Naive thymus-derived CD8-positive, alpha-beta T cell (primary cell): ENCODE measurements at regions not wholly inside any gene's neighbourhood (a gene's known extent, or its start where the extent isn't known, plus 50 kb on each side); places are given as distances from the start of the nearest gene placed in this dataset.

Source experiments
- ATAC-seq, 2 donors: fragments of 150-1000 bp; cut with Tn5 transposase in 1 of 2; sonication (Bioruptor Pico), chemical (Tn5 transposase) in 1 of 2; 1 replicate in 1 of 2; 2 replicates in 1 of 2; pipeline ENCODE4 v1.10.0; 2021; ENCODE audit warnings: mild to moderate bottlenecking in 2 of 2, moderate library complexity in 2 of 2
- POLR2A ChIA-PET: fragments of 350-600 bp; sonication (Branson Sonifier 250); formaldehyde crosslinking; loops from one replicate; lab custom pipeline; 2021; ENCODE audit warnings: antibody characterized with exemption; lab: Charles Lee
- DNase-seq, 10 donors: peaks; one replicate each; pipeline versions ENCODE4 v3.0.0 to v3.0.0-alpha.2; 2020 to 2022
- H3K27ac Mint-ChIP-seq, 10 donors: one replicate each; pipeline ENCODE4 v1.8.0; 2020 to 2022; ENCODE audit warnings: mild to moderate bottlenecking in 10 of 10, mixed read lengths in 10 of 10, moderate library complexity in 4 of 10, inconsistent platforms in 1 of 10
- H3K27me3 Mint-ChIP-seq, 5 donors: one replicate each; pipeline ENCODE4 v1.8.0; 2021 to 2022; ENCODE audit warnings: mixed read lengths in 5 of 5
- H3K36me3 Mint-ChIP-seq, 3 donors: one replicate each; pipeline ENCODE4 v1.8.0; 2020 to 2022; ENCODE audit warnings: mixed read lengths in 3 of 3, mild to moderate bottlenecking in 2 of 3, inconsistent platforms in 1 of 3
- H3K4me1 Mint-ChIP-seq, 4 donors: one replicate each; pipeline ENCODE4 v1.8.0; 2021 to 2022; ENCODE audit warnings: mixed read lengths in 4 of 4
- H3K4me3 Mint-ChIP-seq, 10 donors: one replicate each; pipeline ENCODE4 v1.8.0; 2020 to 2022; ENCODE audit warnings: mild to moderate bottlenecking in 10 of 10, mixed read lengths in 10 of 10, moderate library complexity in 6 of 10, inconsistent platforms in 1 of 10
- H3K9me3 Mint-ChIP-seq, 9 donors: one replicate each; pipeline ENCODE4 v1.8.0; 2020 to 2022; ENCODE audit warnings: mixed read lengths in 9 of 9, mild to moderate bottlenecking in 3 of 9, inconsistent platforms in 1 of 9, moderate library complexity in 1 of 9

DNA sequence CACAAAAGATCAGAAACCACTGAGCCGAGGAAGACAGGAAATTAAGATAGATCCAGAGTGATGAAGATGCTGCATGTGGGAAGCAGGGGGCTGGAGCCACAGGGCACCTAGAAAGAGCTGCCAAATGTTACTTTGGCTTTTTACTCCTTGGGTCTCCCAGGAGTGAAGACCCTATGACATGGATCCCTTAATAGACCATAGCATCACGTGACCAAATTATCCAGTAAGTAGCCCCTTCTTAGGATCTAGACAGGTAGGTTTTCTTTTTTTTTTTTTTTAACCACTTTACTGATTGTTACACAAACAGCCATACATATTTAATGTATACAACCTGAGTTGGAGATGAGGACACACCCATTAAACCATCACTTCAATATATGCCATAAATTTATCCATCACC is 183.9 kb upstream of the SOX21 start:
- ATAC-seq, result no peak

DNA sequence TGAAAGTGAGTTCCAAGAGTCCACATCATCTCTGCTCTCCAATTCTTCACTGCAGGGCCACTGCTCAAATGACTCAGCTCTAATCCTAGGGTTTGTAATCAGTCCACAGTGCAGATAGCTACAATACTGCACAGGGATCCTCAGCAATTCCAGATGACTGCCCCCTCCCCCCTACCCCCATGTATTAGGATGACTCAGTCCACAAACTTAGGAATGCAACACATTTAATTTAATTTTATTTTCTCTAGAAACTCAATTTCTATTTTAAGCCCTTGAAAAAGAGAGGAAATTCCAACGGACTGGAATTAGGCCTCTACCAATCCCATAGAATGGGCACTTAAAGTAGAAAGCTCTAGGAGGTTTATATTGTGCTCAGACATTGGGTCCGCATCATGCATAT is 173.8 kb upstream of the SOX21 start:
- POLR2A ChIA-PET, result no interaction called here
- ATAC-seq, result no peak
- H3K27me3 Mint-ChIP-seq, result peaks cover 0 to 5% (median 2%) of the 10 kb centered on the region in 5 donors
- DNase-seq, result no peak
- no peaks in the 10 kb centered on the region for H3K9me3 Mint-ChIP-seq
- no peak overlapping the region for H3K27ac Mint-ChIP-seq
- H3K36me3 Mint-ChIP-seq, result no peaks in the 10 kb centered on the region
- H3K4me3 Mint-ChIP-seq, result no peak overlapping the region
- no peaks in the 10 kb centered on the region for H3K4me1 Mint-ChIP-seq

More for the DNA sequence above, 183.9 kb upstream of the SOX21 start:
- POLR2A ChIA-PET, result no interaction called here
- H3K27me3 Mint-ChIP-seq, result peaks cover 0 to 4% (median 0%) of the 10 kb centered on the region in 5 donors
- no peak overlapping the region for H3K4me3 Mint-ChIP-seq
- no peaks in the 10 kb centered on the region for H3K4me1 Mint-ChIP-seq
- no peak overlapping the region for H3K27ac Mint-ChIP-seq
- no peak for DNase-seq
- H3K36me3 Mint-ChIP-seq, result no peaks in the 10 kb centered on the region
- H3K9me3 Mint-ChIP-seq, result no peaks in the 10 kb centered on the region

DNA sequence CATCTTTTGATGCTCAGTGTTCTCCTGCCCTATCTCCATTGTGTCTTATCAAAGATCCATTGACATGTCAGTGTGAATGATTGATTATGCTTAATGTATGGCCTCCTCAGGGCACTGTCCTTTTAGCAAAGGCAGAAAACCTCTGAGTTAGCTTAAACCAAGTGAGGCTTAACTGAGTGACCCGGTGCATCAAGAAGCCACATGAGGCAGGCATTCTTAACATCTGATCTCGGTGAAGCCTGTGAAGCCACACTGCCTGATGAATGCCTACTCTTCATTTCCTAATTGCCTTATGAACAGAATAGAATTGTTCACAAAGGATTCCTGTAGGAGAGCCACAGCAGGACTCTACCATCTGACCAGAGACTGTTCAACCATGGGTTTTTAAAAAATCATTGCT is 168.1 kb upstream of the SOX21 start:
- no peak overlapping the region for H3K4me3 Mint-ChIP-seq
- no peak for ATAC-seq
- H3K4me1 Mint-ChIP-seq, result no peaks in the 10 kb centered on the region
- H3K27ac Mint-ChIP-seq, result no peak overlapping the region
- H3K9me3 Mint-ChIP-seq, result peaks cover 0 to 5% (median 3%) of the 10 kb centered on the region in 9 donors
- peaks cover 0 to 4% (median 1%) of the 10 kb centered on the region in 5 donors for H3K27me3 Mint-ChIP-seq
- no peaks in the 10 kb centered on the region for H3K36me3 Mint-ChIP-seq
- no peak for DNase-seq
- POLR2A ChIA-PET, result no interaction called here

DNA sequence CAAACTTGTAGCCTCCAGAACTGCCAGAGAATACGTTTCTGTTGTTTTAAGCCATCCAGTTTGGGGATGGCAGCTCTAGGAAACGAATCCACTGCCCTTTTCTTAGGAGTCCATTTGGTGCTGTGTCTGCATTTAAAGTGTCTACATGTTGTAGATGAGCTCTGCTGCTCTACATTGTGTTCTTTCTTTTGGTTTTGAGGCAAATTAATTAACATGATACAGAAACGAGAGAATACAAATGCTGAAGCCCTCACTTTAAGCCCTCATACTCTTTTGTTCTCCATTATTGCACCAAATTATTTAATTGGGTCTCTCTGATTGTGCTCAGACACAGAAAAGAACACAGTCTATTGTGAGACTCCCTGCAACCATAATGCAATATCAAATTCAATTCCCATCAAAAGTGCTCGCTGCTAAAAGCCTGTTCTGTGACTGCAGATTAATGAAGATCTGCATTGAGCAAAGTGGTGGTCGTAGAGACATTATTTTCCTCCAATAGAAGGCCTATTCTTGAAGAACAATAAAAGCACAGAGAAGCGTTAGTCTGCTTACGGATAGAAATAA is 166.3 kb upstream of the SOX21 start:
- Mint-ChIP-seq H3K4me1 (no peaks in the 10 kb centered on the region), H3K27ac (no peak overlapping the region), H3K27me3 (peaks cover 0 to 6% (median 0%) of the 10 kb centered on the region in 5 donors), H3K36me3 (no peaks in the 10 kb centered on the region), H3K9me3 (peaks cover 0 to 8% (median 3%) of the 10 kb centered on the region in 9 donors), H3K4me3 (no peak overlapping the region)
- ATAC-seq (no peak), DNase-seq (no peak)
- POLR2A ChIA-PET, result no interaction called here

GRCh38 chr13:94864474-94864873 is 152.1 kb upstream of the SOX21 start:
- DNase-seq (no peak), ATAC-seq (no peak)
- Mint-ChIP-seq H3K36me3 (no peaks in the 10 kb centered on the region), H3K9me3 (peaks cover 0 to under 1% (median 0%) of the 10 kb centered on the region in 9 donors), H3K4me3 (no peak overlapping the region), H3K27ac (peak overlapping the region in 1 of 10 donors; percentile 15), H3K27me3 (peaks cover 0 to 4% (median 2%) of the 10 kb centered on the region in 5 donors), H3K4me1 (peaks cover 3 to 16% (median 13%) of the 10 kb centered on the region in 4 donors)
- POLR2A ChIA-PET, result no interaction called here

GRCh38 chr13:94860981-94861407 is 148.6 kb upstream of the SOX21 start:
- peak overlapping the region; percentile 45 to 93 (median 86) for H3K27ac Mint-ChIP-seq
- H3K36me3 Mint-ChIP-seq, result no peaks in the 10 kb centered on the region
- peak overlapping the region; percentile 79 to 96 (median 90) for H3K4me3 Mint-ChIP-seq
- POLR2A ChIA-PET, result no interaction called here
- ATAC-seq (peak in 1 of 2 donors; percentile 51), DNase-seq (peak in 3 of 10 donors; percentile 12 to 24 (median 18))
- H3K4me1 Mint-ChIP-seq, result peaks cover 3 to 16% (median 13%) of the 10 kb centered on the region in 4 donors
- H3K27me3 Mint-ChIP-seq, result peaks cover 0 to 12% (median 3%) of the 10 kb centered on the region in 5 donors
- H3K9me3 Mint-ChIP-seq, result no peaks in the 10 kb centered on the region

GRCh38 chr13:94859811-94860210 is 147.5 kb upstream of the SOX21 start:
- no peaks in the 10 kb centered on the region for H3K36me3 Mint-ChIP-seq
- no peaks in the 10 kb centered on the region for H3K9me3 Mint-ChIP-seq
- ATAC-seq (no peak), DNase-seq (no peak)
- peaks cover 0 to 12% (median 3%) of the 10 kb centered on the region in 5 donors for H3K27me3 Mint-ChIP-seq
- POLR2A ChIA-PET, result no interaction called here
- peak overlapping the region in 1 of 10 donors; percentile 26 for H3K27ac Mint-ChIP-seq
- peak overlapping the region in 5 of 10 donors; percentile 45 to 93 (median 79) for H3K4me3 Mint-ChIP-seq
- peaks cover 3 to 16% (median 13%) of the 10 kb centered on the region in 4 donors for H3K4me1 Mint-ChIP-seq

DNA sequence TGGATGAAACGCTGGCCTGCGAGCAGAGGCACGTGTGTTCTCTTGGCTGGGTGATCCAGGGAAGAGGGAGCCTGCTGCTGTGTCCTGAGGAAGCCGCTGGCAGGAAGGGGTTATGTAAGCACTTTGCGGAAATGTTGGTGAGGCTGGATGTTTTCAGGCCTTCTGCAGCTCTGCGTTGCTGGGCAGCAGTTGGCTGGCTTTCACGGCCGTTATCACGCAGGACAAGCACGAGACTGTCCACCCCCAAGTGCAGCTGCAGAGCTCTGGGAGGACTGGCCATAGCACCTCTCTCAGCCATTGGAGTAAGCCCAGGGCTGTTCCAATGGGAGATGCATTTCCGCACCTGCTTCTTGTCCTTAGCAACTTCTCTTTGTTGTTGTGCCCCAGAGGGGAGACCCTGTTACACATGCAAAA is 146.9 kb upstream of the SOX21 start:
- Mint-ChIP-seq H3K4me1 (peaks cover 3 to 16% (median 13%) of the 10 kb centered on the region in 4 donors), H3K36me3 (no peaks in the 10 kb centered on the region), H3K27ac (no peak overlapping the region), H3K9me3 (no peaks in the 10 kb centered on the region), H3K27me3 (peaks cover 0 to 12% (median 3%) of the 10 kb centered on the region in 5 donors), H3K4me3 (peak overlapping the region in 1 of 10 donors; percentile 18)
- ATAC-seq (no peak), DNase-seq (no peak)
- POLR2A ChIA-PET, result no interaction called here

DNA sequence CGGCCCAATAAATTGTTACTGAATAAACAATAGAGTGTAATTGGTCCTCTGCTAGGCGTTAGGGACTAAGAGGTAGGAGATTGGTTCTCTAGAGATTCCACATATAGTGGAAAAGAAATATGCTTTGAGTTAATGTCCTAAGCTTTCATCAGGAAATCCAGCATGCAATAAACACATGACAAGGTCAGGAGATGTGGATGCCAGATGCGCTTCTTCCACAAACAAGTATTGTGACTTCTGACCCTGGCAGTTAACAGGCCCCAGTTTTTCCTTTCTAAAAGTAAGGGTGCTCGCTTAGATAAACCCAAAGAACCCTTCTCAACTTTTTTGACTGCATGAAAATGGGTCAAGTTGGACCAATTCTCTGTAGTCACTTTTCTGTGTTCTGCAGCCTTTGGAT is 146.5 kb upstream of the SOX21 start:
- no peak for ATAC-seq

DNA sequence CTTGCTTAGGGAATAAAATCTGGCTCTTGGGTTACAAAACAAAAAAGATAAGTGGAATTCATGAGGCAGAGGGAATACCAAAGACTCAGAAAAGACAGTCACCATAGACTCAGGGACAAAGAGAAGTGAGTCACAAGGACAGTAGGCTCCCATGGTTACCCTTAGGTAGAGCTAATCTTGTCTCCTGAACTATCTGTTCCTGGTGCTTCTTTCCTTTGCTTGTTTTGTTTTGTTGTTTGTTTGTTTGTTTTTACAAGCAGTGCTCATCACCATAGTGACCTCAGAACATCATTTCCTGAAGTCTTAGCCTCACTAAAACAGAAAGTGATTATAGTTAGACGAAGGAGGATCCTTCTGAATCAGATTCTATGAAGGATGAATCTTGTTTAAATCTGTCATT is 142.3 kb upstream of the SOX21 start:
- H3K9me3 Mint-ChIP-seq, result peaks cover 0 to 9% (median 0%) of the 10 kb centered on the region in 9 donors
- ATAC-seq (no peak), DNase-seq (no peak)
- POLR2A ChIA-PET, result no interaction called here
- H3K27me3 Mint-ChIP-seq, result peaks cover 3 to 12% (median 7%) of the 10 kb centered on the region in 5 donors
- H3K4me1 Mint-ChIP-seq, result no peaks in the 10 kb centered on the region
- H3K4me3 Mint-ChIP-seq, result no peak overlapping the region
- no peak overlapping the region for H3K27ac Mint-ChIP-seq
- H3K36me3 Mint-ChIP-seq, result peaks cover 0 to 4% (median 0%) of the 10 kb centered on the region in 3 donors

More for the DNA sequence above, 146.5 kb upstream of the SOX21 start:
- Mint-ChIP-seq H3K36me3 (no peaks in the 10 kb centered on the region), H3K27ac (no peak overlapping the region), H3K4me3 (no peak overlapping the region), H3K27me3 (peaks cover 0 to 12% (median 3%) of the 10 kb centered on the region in 5 donors), H3K4me1 (peaks cover 3 to 16% (median 13%) of the 10 kb centered on the region in 4 donors), H3K9me3 (no peaks in the 10 kb centered on the region)
- DNase-seq, result no peak
- POLR2A ChIA-PET, result no interaction called here

- Mint-ChIP-seq H3K4me3 (no peak overlapping the region), H3K9me3 (peaks cover 0 to 9% (median 0%) of the 10 kb centered on the region in 9 donors), H3K36me3 (peaks cover 0 to 4% (median 0%) of the 10 kb centered on the region in 3 donors), H3K27ac (no peak overlapping the region), H3K4me1 (no peaks in the 10 kb centered on the region), H3K27me3 (peaks cover 0 to 8% (median 6%) of the 10 kb centered on the region in 5 donors)
- ATAC-seq, result no peak
- DNase-seq, result no peak
- POLR2A ChIA-PET, result no interaction called here
Observed at GRCh38 chr13:94851576-94851975, 139.2 kb upstream of the SOX21 start.

- peaks cover 0 to 9% (median 0%) of the 10 kb centered on the region in 9 donors for H3K9me3 Mint-ChIP-seq
- H3K36me3 Mint-ChIP-seq, result peaks cover 0 to 4% (median 0%) of the 10 kb centered on the region in 3 donors
- no peaks in the 10 kb centered on the region for H3K4me1 Mint-ChIP-seq
- H3K27me3 Mint-ChIP-seq, result peaks cover 0 to 8% (median 4%) of the 10 kb centered on the region in 5 donors
- H3K27ac Mint-ChIP-seq, result no peak overlapping the region
- POLR2A ChIA-PET, result no interaction called here
- ATAC-seq (no peak), DNase-seq (no peak)
- H3K4me3 Mint-ChIP-seq, result no peak overlapping the region
Observed at GRCh38 chr13:94849254-94849653, 136.9 kb upstream of the SOX21 start.

- H3K36me3 Mint-ChIP-seq, result no peaks in the 10 kb centered on the region
- POLR2A ChIA-PET, result no interaction called here
- peaks cover 0 to 15% (median 0%) of the 10 kb centered on the region in 9 donors for H3K9me3 Mint-ChIP-seq
- peaks cover 0 to 13% (median 0%) of the 10 kb centered on the region in 5 donors for H3K27me3 Mint-ChIP-seq
- no peak overlapping the region for H3K4me3 Mint-ChIP-seq
- no peak overlapping the region for H3K27ac Mint-ChIP-seq
- DNase-seq (no peak), ATAC-seq (no peak)
- no peaks in the 10 kb centered on the region for H3K4me1 Mint-ChIP-seq
Observed at GRCh38 chr13:94842901-94843300, 130.6 kb upstream of the SOX21 start.
